ENCODE measurements at regions not wholly inside any gene's neighbourhood (a gene's known extent, or its start where the extent isn't known, plus 50 kb on each side); places are given as distances from the start of the nearest gene placed in this dataset.
"Not testable (repeated sequence)": the region's sequence is repeated elsewhere in the genome, so short reads cannot be mapped to it uniquely, and the experiment has no call there.

DNA sequence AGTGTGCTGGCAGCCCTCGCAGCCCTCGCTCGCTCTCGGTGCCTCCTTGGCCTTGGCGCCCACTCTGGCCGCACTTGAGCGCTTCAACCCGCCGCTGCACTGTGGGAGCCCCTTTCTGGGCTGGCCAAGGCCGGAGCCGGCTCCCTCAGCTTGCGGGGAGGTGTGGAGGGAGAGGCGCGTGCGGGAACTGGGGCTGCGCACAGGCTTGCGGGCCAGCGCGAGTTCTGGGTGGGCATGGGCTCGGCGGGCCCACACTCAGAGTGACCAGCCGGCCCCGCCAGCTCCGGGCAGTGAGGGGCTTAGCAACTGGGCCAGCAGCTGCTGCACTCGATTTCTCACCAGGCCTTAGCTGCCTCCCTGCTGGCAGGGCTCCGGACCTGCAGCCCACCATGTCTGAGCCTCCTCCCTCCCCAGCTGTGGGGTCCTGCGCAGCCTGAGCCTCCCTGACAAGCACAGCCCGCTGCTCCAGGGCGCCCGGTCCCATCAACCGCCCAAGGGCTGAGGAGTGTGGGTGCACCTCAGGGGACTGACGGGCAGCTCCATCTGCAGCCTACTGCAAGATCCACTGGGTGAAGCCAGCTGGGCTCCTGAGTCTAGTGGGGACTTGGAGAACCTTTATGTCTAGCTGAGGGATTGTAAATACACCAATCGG, 786.0 kb upstream of the SORCS1 start:
- TF ChIP-seq, protein P1, sequence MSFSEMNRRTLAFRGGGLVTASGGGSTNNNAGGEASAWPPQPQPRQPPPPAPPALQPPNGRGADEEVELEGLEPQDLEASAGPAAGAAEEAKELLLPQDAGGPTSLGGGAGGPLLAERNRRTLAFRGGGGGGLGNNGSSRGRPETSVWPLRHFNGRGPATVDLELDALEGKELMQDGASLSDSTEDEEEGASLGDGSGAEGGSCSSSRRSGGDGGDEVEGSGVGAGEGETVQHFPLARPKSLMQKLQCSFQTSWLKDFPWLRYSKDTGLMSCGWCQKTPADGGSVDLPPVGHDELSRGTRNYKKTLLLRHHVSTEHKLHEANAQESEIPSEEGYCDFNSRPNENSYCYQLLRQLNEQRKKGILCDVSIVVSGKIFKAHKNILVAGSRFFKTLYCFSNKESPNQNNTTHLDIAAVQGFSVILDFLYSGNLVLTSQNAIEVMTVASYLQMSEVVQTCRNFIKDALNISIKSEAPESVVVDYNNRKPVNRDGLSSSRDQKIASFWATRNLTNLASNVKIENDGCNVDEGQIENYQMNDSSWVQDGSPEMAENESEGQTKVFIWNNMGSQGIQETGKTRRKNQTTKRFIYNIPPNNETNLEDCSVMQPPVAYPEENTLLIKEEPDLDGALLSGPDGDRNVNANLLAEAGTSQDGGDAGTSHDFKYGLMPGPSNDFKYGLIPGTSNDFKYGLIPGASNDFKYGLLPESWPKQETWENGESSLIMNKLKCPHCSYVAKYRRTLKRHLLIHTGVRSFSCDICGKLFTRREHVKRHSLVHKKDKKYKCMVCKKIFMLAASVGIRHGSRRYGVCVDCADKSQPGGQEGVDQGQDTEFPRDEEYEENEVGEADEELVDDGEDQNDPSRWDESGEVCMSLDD (tag by site-specific recombination; IDR thresholded peaks at IDR 0.05), result not testable (repeated sequence)
- TF ChIP-seq, protein P2, sequence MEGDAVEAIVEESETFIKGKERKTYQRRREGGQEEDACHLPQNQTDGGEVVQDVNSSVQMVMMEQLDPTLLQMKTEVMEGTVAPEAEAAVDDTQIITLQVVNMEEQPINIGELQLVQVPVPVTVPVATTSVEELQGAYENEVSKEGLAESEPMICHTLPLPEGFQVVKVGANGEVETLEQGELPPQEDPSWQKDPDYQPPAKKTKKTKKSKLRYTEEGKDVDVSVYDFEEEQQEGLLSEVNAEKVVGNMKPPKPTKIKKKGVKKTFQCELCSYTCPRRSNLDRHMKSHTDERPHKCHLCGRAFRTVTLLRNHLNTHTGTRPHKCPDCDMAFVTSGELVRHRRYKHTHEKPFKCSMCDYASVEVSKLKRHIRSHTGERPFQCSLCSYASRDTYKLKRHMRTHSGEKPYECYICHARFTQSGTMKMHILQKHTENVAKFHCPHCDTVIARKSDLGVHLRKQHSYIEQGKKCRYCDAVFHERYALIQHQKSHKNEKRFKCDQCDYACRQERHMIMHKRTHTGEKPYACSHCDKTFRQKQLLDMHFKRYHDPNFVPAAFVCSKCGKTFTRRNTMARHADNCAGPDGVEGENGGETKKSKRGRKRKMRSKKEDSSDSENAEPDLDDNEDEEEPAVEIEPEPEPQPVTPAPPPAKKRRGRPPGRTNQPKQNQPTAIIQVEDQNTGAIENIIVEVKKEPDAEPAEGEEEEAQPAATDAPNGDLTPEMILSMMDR (tag by site-specific recombination; IDR thresholded peaks at IDR 0.05), result not testable (repeated sequence)
- TF ChIP-seq, protein P3, sequence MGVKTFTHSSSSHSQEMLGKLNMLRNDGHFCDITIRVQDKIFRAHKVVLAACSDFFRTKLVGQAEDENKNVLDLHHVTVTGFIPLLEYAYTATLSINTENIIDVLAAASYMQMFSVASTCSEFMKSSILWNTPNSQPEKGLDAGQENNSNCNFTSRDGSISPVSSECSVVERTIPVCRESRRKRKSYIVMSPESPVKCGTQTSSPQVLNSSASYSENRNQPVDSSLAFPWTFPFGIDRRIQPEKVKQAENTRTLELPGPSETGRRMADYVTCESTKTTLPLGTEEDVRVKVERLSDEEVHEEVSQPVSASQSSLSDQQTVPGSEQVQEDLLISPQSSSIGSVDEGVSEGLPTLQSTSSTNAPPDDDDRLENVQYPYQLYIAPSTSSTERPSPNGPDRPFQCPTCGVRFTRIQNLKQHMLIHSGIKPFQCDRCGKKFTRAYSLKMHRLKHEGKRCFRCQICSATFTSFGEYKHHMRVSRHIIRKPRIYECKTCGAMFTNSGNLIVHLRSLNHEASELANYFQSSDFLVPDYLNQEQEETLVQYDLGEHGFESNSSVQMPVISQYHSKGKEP (tag by site-specific recombination; IDR thresholded peaks at IDR 0.05), result not testable (repeated sequence)
- TF ChIP-seq YY1 (tag by site-specific recombination; IDR thresholded peaks at IDR 0.05); ZNF660 (tag by site-specific recombination; IDR thresholded peaks at IDR 0.05); BCL11B (tag by site-specific recombination; IDR thresholded peaks at IDR 0.05; ENCODE audit: low read depth); ZNF274 (IDR thresholded peaks at IDR 0.05; ENCODE audit: low read length); ZNF274 (tag by site-specific recombination; IDR thresholded peaks at IDR 0.05; ENCODE audit: borderline replicate concordance): not testable (repeated sequence)
- TF ChIP-seq, protein P4, sequence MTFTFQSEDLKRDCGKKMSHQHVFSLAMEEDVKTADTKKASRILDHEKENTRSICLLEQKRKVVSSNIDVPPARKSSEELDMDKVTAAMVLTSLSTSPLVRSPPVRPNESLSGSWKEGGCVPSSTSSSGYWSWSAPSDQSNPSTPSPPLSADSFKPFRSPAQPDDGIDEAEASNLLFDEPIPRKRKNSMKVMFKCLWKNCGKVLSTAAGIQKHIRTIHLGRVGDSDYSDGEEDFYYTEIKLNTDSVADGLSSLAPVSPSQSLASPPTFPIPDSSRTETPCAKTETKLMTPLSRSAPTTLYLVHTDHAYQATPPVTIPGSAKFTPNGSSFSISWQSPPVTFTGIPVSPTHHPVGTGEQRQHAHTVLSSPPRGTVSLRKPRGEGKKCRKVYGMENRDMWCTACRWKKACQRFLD (tag by site-specific recombination; IDR thresholded peaks at IDR 0.05), result not testable (repeated sequence)
- TF ChIP-seq, protein P5, sequence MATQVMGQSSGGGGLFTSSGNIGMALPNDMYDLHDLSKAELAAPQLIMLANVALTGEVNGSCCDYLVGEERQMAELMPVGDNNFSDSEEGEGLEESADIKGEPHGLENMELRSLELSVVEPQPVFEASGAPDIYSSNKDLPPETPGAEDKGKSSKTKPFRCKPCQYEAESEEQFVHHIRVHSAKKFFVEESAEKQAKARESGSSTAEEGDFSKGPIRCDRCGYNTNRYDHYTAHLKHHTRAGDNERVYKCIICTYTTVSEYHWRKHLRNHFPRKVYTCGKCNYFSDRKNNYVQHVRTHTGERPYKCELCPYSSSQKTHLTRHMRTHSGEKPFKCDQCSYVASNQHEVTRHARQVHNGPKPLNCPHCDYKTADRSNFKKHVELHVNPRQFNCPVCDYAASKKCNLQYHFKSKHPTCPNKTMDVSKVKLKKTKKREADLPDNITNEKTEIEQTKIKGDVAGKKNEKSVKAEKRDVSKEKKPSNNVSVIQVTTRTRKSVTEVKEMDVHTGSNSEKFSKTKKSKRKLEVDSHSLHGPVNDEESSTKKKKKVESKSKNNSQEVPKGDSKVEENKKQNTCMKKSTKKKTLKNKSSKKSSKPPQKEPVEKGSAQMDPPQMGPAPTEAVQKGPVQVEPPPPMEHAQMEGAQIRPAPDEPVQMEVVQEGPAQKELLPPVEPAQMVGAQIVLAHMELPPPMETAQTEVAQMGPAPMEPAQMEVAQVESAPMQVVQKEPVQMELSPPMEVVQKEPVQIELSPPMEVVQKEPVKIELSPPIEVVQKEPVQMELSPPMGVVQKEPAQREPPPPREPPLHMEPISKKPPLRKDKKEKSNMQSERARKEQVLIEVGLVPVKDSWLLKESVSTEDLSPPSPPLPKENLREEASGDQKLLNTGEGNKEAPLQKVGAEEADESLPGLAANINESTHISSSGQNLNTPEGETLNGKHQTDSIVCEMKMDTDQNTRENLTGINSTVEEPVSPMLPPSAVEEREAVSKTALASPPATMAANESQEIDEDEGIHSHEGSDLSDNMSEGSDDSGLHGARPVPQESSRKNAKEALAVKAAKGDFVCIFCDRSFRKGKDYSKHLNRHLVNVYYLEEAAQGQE (tag by site-specific recombination; IDR thresholded peaks at IDR 0.05), result not testable (repeated sequence)
